HEK293T (cell line): ENCODE measurements at regions not wholly inside any gene's neighbourhood (a gene's known extent, or its start where the extent isn't known, plus 50 kb on each side); places are given as distances from the start of the nearest gene placed in this dataset.

Experiments
- CTCF ChIA-PET: fragments of 350-600 bp; formaldehyde crosslinking; extraction: SDS; loops from one replicate; lab custom pipeline; 2021; ENCODE audit warnings: antibody characterized with exemption, inconsistent platforms; lab: Yijun Ruan, JAX
- POLR2A ChIA-PET: fragments of 350-600 bp; formaldehyde crosslinking; extraction: SDS; loops from one replicate; lab custom pipeline; 2020; ENCODE audit warnings: antibody characterized with exemption, inconsistent platforms; lab: Yijun Ruan, JAX
- DNase-seq: peaks from one replicate; pipeline ENCODE4 v3.0.0; 2012; ENCODE audit warnings: mixed read lengths; ENCODE audit errors: extremely low spot score
- ARNT ChIP-seq: fragments of 450-650 bp; IDR thresholded peaks from 2 replicates; pipeline ENCODE4 v1.6.1; 2017; ENCODE audit warnings: mild to moderate bottlenecking
- BHLHE40 ChIP-seq: fragments of 450-650 bp; IDR thresholded peaks from 2 replicates; pipeline ENCODE4 v1.6.1; 2016; ENCODE audit warnings: mild to moderate bottlenecking, moderate library complexity, borderline replicate concordance
- CTBP1 ChIP-seq: fragments of 450-650 bp; IDR thresholded peaks from 2 replicates; pipeline ENCODE4 v1.6.1; 2016; ENCODE audit warnings: borderline replicate concordance
- ELF4 ChIP-seq: fragments of 450-650 bp; IDR thresholded peaks from 2 replicates; pipeline ENCODE4 v1.6.1; 2017; ENCODE audit warnings: antibody characterized with exemption
- FOXA1 ChIP-seq: fragments of 450-650 bp; IDR thresholded peaks from 2 replicates; pipeline ENCODE4 v1.6.1; 2016; ENCODE audit warnings: mild to moderate bottlenecking
- FOXK2 ChIP-seq: fragments of 450-650 bp; IDR thresholded peaks from 2 replicates; pipeline ENCODE4 v1.6.1; 2016; ENCODE audit warnings: mild to moderate bottlenecking
- FOXM1 ChIP-seq: fragments of 450-650 bp; IDR thresholded peaks from 2 replicates; pipeline ENCODE4 v1.6.1; 2017; ENCODE audit warnings: mild to moderate bottlenecking, borderline replicate concordance
- HDGF ChIP-seq: fragments of 450-650 bp; IDR thresholded peaks from 2 replicates; pipeline ENCODE4 v1.6.1; 2017; ENCODE audit warnings: antibody characterized with exemption, borderline replicate concordance
- L3MBTL2 ChIP-seq: fragments of 450-650 bp; conservative IDR thresholded peaks from 2 replicates; pipeline ENCODE4 v1.6.1; 2016; ENCODE audit warnings: mild to moderate bottlenecking
- LEF1 ChIP-seq: fragments of 450-650 bp; IDR thresholded peaks from 2 replicates; pipeline ENCODE4 v1.6.1; 2017; ENCODE audit warnings: mild to moderate bottlenecking, borderline replicate concordance
- NFRKB ChIP-seq: fragments of 450-650 bp; IDR thresholded peaks from 2 replicates; pipeline ENCODE4 v1.6.1; 2016; ENCODE audit warnings: mild to moderate bottlenecking, moderate library complexity
- PKNOX1 ChIP-seq: fragments of 450-650 bp; IDR thresholded peaks from 2 replicates; pipeline ENCODE4 v1.6.1; 2016
- SP1 ChIP-seq: fragments of 450-650 bp; IDR thresholded peaks from 2 replicates; pipeline ENCODE4 v1.6.1; 2017
- SUZ12 ChIP-seq: fragments of 450-650 bp; IDR thresholded peaks from 2 replicates; pipeline ENCODE4 v1.6.1; 2016; ENCODE audit warnings: mild to moderate bottlenecking
- TARDBP ChIP-seq: fragments of 450-650 bp; IDR thresholded peaks from 2 replicates; pipeline ENCODE4 v1.6.1; 2016
- ZNF384 ChIP-seq: fragments of 450-650 bp; IDR thresholded peaks from 2 replicates; pipeline ENCODE4 v1.6.1; 2016

GRCh38 chr1:194208674-194209073 is 1022.3 kb upstream of the B3GALT2 start:
- ChIA-PET POLR2A (no interaction called here), CTCF (no interaction called here)
- TF ChIP-seq PKNOX1 (no peak), FOXM1 (no peak), SP1 (no peak), SUZ12 (no peak), BHLHE40 (no peak), NFRKB (no peak)
- no peak for DNase-seq

- ChIA-PET POLR2A (no interaction called here), CTCF (no interaction called here)
- DNase-seq, result no peak
- TF ChIP-seq FOXK2, result no peak
- TF ChIP-seq HDGF, result no peak
- TF ChIP-seq ARNT, result no peak
- TF ChIP-seq LEF1, result no peak
Measured at GRCh38 chr1:194196562-194196961, 1010.1 kb upstream of the B3GALT2 start.

- ChIA-PET CTCF (no interaction called here), POLR2A (no interaction called here)
- TF ChIP-seq TARDBP (no peak), ZNF384 (no peak), L3MBTL2 (no peak), PKNOX1 (no peak), SUZ12 (no peak), FOXM1 (no peak)
- no peak for DNase-seq
Measured at GRCh38 chr1:194194724-194195123, 1008.3 kb upstream of the B3GALT2 start.

- ChIA-PET POLR2A (no interaction called here), CTCF (no interaction called here)
- no peak for TF ChIP-seq BHLHE40
- no peak for TF ChIP-seq PKNOX1
- TF ChIP-seq SP1, result no peak
- TF ChIP-seq L3MBTL2, result no peak
- no peak for TF ChIP-seq NFRKB
Measured at GRCh38 chr1:194184974-194185373, 998.6 kb upstream of the B3GALT2 start.

GRCh38 chr1:194184425-194184824 is 998.0 kb upstream of the B3GALT2 start:
- no peak for TF ChIP-seq LEF1
- no peak for TF ChIP-seq FOXM1
- TF ChIP-seq CTBP1, result no peak
- ChIA-PET POLR2A (no interaction called here), CTCF (no interaction called here)
- no peak for DNase-seq

More at GRCh38 chr1:194184974-194185373, 998.6 kb upstream of the B3GALT2 start:
- DNase-seq, result no peak

GRCh38 chr1:194181845-194182244 is 995.4 kb upstream of the B3GALT2 start:
- DNase-seq, result no peak
- ChIA-PET POLR2A (no interaction called here), CTCF (no interaction called here)
- TF ChIP-seq BHLHE40, result no peak
- no peak for TF ChIP-seq ARNT
- no peak for TF ChIP-seq LEF1
- TF ChIP-seq FOXK2, result no peak
- TF ChIP-seq SUZ12, result no peak
- no peak for TF ChIP-seq ZNF384

GRCh38 chr1:194176212-194176611 is 989.8 kb upstream of the B3GALT2 start:
- CTCF ChIA-PET, result no interaction called here
- POLR2A ChIA-PET, result no interaction called here
- no peak for DNase-seq
- no peak for TF ChIP-seq L3MBTL2

- no peak for DNase-seq
- CTCF ChIA-PET, result no interaction called here
- TF ChIP-seq PKNOX1 (no peak), FOXM1 (no peak), NFRKB (no peak), FOXA1 (no peak), ARNT (no peak), HDGF (no peak), L3MBTL2 (no peak), LEF1 (no peak), BHLHE40 (no peak), TARDBP (no peak), ELF4 (no peak), ZNF384 (no peak), FOXK2 (no peak)
- POLR2A ChIA-PET, result no interaction called here
Measured at GRCh38 chr1:194175251-194175650, 988.8 kb upstream of the B3GALT2 start.
